SK-N-SH (cell line): ENCODE measurements at regions not wholly inside any gene's neighbourhood (a gene's known extent, or its start where the extent isn't known, plus 50 kb on each side); places are given as distances from the start of the nearest gene placed in this dataset.

Source experiments
- CTCF ChIA-PET: fragments of 300-600, 350-600 bp; formaldehyde crosslinking; extraction: SDS; loops from one replicate; lab custom pipeline; 2021; lab: Yijun Ruan, JAX
- POLR2A ChIA-PET: fragments of 350-600 bp; sonication (Branson Sonifier 250); formaldehyde crosslinking; extraction: SDS; loops from one replicate; lab custom pipeline; 2020; ENCODE audit warnings: antibody characterized with exemption, inconsistent platforms; lab: Yijun Ruan, JAX
- DNase-seq: peaks from one replicate; pipeline ENCODE4 v3.0.0; 2012
- H2AFZ ChIP-seq: fragments of 200-600 bp; sonication (generic); 2 replicates; pipeline ENCODE4 v1.8.1; 2016; ENCODE audit warnings: antibody characterized with exemption, mild to moderate bottlenecking, low read depth
- H3F3A ChIP-seq: fragments of 200-600 bp; sonication (generic); replicated peaks from 2 replicates; pipeline ENCODE3; 2016; ENCODE audit warnings: antibody characterized with exemption, mild to moderate bottlenecking; ENCODE audit not compliant: insufficient read depth
- H3K27ac ChIP-seq, 2 experiments: fragments of 200-500 bp in 1 of 2; fragments of 200-600 bp in 1 of 2; sonication (Bioruptor generic) in 1 of 2; sonication (generic), shearing (Covaris generic) in 1 of 2; 2 replicates each; pipeline versions ENCODE4 v1.5.1 to v1.6.1; 2014 to 2016; ENCODE audit warnings: low read depth in 2 of 2, inconsistent platforms in 1 of 2, low read length in 1 of 2, mild to moderate bottlenecking in 1 of 2, mixed read lengths in 1 of 2
- H3K27me3 ChIP-seq: fragments of 200-600 bp; sonication (generic), shearing (Covaris generic); 2 replicates; pipeline ENCODE4 v1.6.1; 2016; ENCODE audit warnings: mixed run types; ENCODE audit not compliant: insufficient read depth
- H3K36me3 ChIP-seq, 2 experiments: fragments of 200-500 bp in 1 of 2; fragments of 200-600 bp in 1 of 2; sonication (Bioruptor generic) in 1 of 2; sonication (generic) in 1 of 2; replicated peaks in 1 of 2; 2 replicates each; pipeline versions ENCODE3 to v1.5.1; 2014 to 2016; ENCODE audit warnings: low read length in 1 of 2, mild to moderate bottlenecking in 1 of 2; ENCODE audit not compliant: insufficient read depth in 2 of 2, control insufficient read depth in 1 of 2
- H3K4me1 ChIP-seq, 2 experiments: fragments of 200-500 bp in 1 of 2; fragments of 200-600 bp in 1 of 2; sonication (Bioruptor generic) in 1 of 2; sonication (generic), shearing (Covaris generic) in 1 of 2; 2 replicates each; pipeline versions ENCODE4 v1.5.1 to v1.6.1; 2014 to 2016; ENCODE audit warnings: low read depth in 1 of 2, low read length in 1 of 2, mixed run types in 1 of 2; ENCODE audit not compliant: insufficient read depth in 2 of 2, control insufficient read depth in 1 of 2
- H3K4me2 ChIP-seq: fragments of 200-600 bp; sonication (generic), shearing (Covaris generic); 2 replicates; pipeline ENCODE4 v1.6.1; 2017; ENCODE audit warnings: mixed run types
- H3K4me3 ChIP-seq, 2 experiments: fragments of 200-500 bp in 1 of 2; fragments of 200-600 bp in 1 of 2; sonication (Bioruptor generic) in 1 of 2; sonication (generic), shearing (Covaris generic) in 1 of 2; 2 replicates each; pipeline versions ENCODE4 v1.5.1 to v1.8.1; 2014 to 2016; ENCODE audit warnings: low read depth in 2 of 2, inconsistent platforms in 1 of 2, low read length in 1 of 2, mild to moderate bottlenecking in 1 of 2, mixed read lengths in 1 of 2, moderate library complexity in 1 of 2
- H3K79me2 ChIP-seq: fragments of 200-600 bp; sonication (generic); 2 replicates; pipeline ENCODE4 v1.8.1; 2017; ENCODE audit warnings: mild to moderate bottlenecking; ENCODE audit not compliant: insufficient read depth
- H3K9ac ChIP-seq: fragments of 200-600 bp; sonication (generic); 2 replicates; pipeline ENCODE4 v1.6.1; 2017; ENCODE audit warnings: mixed run types
- H3K9me2 ChIP-seq: fragments of 200-600 bp; sonication (generic); 2 replicates; pipeline ENCODE4 v1.6.1; 2017; ENCODE audit warnings: mixed run types
- H3K9me3 ChIP-seq: fragments of 200-600 bp; sonication (generic); 2 replicates; pipeline ENCODE4 v1.6.1; 2017; ENCODE audit warnings: mixed run types, mild to moderate bottlenecking, moderate library complexity
- H4K20me1 ChIP-seq: fragments of 200-600 bp; sonication (generic); 2 replicates; pipeline ENCODE4 v1.6.1; 2017; ENCODE audit warnings: mild to moderate bottlenecking, mixed run types; ENCODE audit not compliant: insufficient read depth
- CTCF ChIP-seq: fragments of 200-600 bp; sonication (generic); IDR thresholded peaks from 2 replicates; pipeline ENCODE4 v1.6.1; 2017; ENCODE audit warnings: antibody characterized with exemption, mild to moderate bottlenecking, moderate library complexity
- ELF1 ChIP-seq: IDR thresholded peaks from 2 replicates; pipeline ENCODE4 v1.4.0; 2012
- FOSL2 ChIP-seq: IDR thresholded peaks from 2 replicates; pipeline ENCODE4 v1.4.0; 2012; ENCODE audit warnings: low read depth, mild to moderate bottlenecking, moderate library complexity, borderline replicate concordance
- GABPA ChIP-seq: IDR thresholded peaks from 2 replicates; pipeline ENCODE4 v1.4.0; 2012; ENCODE audit warnings: low read depth, mild to moderate bottlenecking
- GATA2 ChIP-seq: sonication (generic); formaldehyde crosslinking; IDR thresholded peaks from 2 replicates; pipeline ENCODE4 v1.5.0; 2020; ENCODE audit warnings: mild to moderate bottlenecking, missing genetic modification reagents
- IRF3 ChIP-seq: fragments of 150-350 bp; IDR thresholded peaks from 2 replicates; pipeline ENCODE4 v1.6.1; 2016; ENCODE audit warnings: mild to moderate bottlenecking, low read depth, low read length
- MAX ChIP-seq: IDR thresholded peaks from 2 replicates; pipeline ENCODE4 v1.4.0; 2012; ENCODE audit warnings: low read depth
- MEF2A ChIP-seq: IDR thresholded peaks from 2 replicates; pipeline ENCODE4 v1.4.0; 2012; ENCODE audit warnings: low read depth, borderline replicate concordance
- NFIC ChIP-seq: IDR thresholded peaks from 2 replicates; pipeline ENCODE4 v1.4.0; 2012; ENCODE audit warnings: borderline replicate concordance
- PBX3 ChIP-seq: IDR thresholded peaks from 2 replicates; pipeline ENCODE4; 2012
- POLR2AphosphoS5 ChIP-seq: IDR thresholded peaks from 2 replicates; pipeline ENCODE4 v1.6.1; 2012; ENCODE audit warnings: low read depth, low read length
- RAD21 ChIP-seq: IDR thresholded peaks from 2 replicates; pipeline ENCODE4 v1.6.1; 2012; ENCODE audit warnings: mild to moderate bottlenecking, low read length
- RCOR1 ChIP-seq: fragments of 150-350 bp; IDR thresholded peaks from 2 replicates; pipeline ENCODE4 v1.6.1; 2017; ENCODE audit warnings: antibody characterized with exemption, low read length
- REST ChIP-seq: IDR thresholded peaks from 2 replicates; pipeline ENCODE4 v1.6.1; 2012; ENCODE audit warnings: mild to moderate bottlenecking, low read depth, low read length, moderate library complexity
- RFX5 ChIP-seq: IDR thresholded peaks from 2 replicates; pipeline ENCODE4 v1.6.1; 2012; ENCODE audit warnings: mild to moderate bottlenecking, improper control_type of control experiment, low read length
- RXRA ChIP-seq: IDR thresholded peaks from 2 replicates; pipeline ENCODE4 v1.4.0; 2012; ENCODE audit warnings: low read depth, mild to moderate bottlenecking, borderline replicate concordance
- SIN3A ChIP-seq: IDR thresholded peaks from 2 replicates; pipeline ENCODE4 v1.6.1; 2012; ENCODE audit warnings: low read depth, mild to moderate bottlenecking, low read length, moderate library complexity, borderline replicate concordance
- SMC3 ChIP-seq: IDR thresholded peaks from 2 replicates; pipeline ENCODE4 v1.6.1; 2012; ENCODE audit warnings: low read depth, low read length, improper control_type of control experiment
- TEAD4 ChIP-seq: IDR thresholded peaks from 2 replicates; pipeline ENCODE4 v1.4.0; 2012; ENCODE audit warnings: mild to moderate bottlenecking, borderline replicate concordance; ENCODE audit not compliant: insufficient read depth
- YY1 ChIP-seq: IDR thresholded peaks from 2 replicates; pipeline ENCODE4 v1.4.0; 2012; ENCODE audit warnings: low read depth, mild to moderate bottlenecking
- WGBS: methylation state at CpG from one replicate; pipeline ENCODE4 v1.1.6; 2017; ENCODE audit warnings: low lambda C conversion rate; 5-methylcytosine and 5-hydroxymethylcytosine counted together

DNA sequence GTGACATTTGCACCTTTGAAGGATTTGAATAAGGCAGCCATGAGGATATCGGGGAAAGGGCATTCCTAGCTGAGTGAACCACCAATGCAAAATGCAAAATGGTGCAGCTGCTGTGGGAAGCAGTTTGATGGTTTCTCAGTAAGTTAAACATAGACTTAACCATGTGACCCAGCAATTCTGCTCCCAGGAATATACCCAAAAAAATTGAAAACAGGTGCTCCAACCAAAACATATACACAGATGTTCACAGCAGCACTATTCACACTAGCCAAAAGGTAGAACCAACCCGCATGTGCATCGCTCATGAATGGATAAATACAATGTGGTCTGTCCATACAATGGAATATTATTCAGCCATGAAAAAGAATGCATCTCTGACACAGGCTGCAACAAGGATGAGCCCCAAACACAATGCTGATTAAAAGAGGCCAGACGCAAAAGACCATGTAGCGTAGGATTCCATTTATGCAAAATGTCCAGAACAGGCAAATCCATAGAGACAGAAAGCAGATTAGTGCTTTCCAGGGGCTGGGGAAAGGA lies 215.0 kb upstream of the MYL2 start:
- WGBS, result 78% methylated on average over 5 of the region's 5 CpGs
- no peak overlapping the region for H3K4me2 ChIP-seq
- no peak overlapping the region for H3K9ac ChIP-seq
- H2AFZ ChIP-seq, result no peak overlapping the region
- H3K27me3 ChIP-seq, result no peaks in the 10 kb centered on the region
- no peaks in the 10 kb centered on the region for H3K9me2 ChIP-seq
- no peaks in the 10 kb centered on the region for H4K20me1 ChIP-seq
- TF ChIP-seq GATA2 (CRISPR knock-in tag) (no peak), TEAD4 (no peak), RXRA (no peak)
- TF ChIP-seq, all 33 proteins: peak for 0
- Histone ChIP-seq H3K27ac (no peak overlapping the region), H3K79me2 (no peaks in the 10 kb centered on the region), H3F3A (no peaks in the 10 kb centered on the region), H3K9me3 (no peaks in the 10 kb centered on the region), H3K4me1 (peaks cover 0 to 4% of the 10 kb centered on the region in 2 experiments; a peak in 1 of 4 replicates), H3K36me3 (no peaks in the 10 kb centered on the region), H3K4me3 (no peak overlapping the region)
- ChIA-PET CTCF (interaction anchor here (0.8 kb wide), 1 partner anchor 103 kb away, joined by 3 read pairs; no protein-coding TSS in a partner anchor), POLR2A (no interaction called here)
- DNase-seq, result no peak

DNA sequence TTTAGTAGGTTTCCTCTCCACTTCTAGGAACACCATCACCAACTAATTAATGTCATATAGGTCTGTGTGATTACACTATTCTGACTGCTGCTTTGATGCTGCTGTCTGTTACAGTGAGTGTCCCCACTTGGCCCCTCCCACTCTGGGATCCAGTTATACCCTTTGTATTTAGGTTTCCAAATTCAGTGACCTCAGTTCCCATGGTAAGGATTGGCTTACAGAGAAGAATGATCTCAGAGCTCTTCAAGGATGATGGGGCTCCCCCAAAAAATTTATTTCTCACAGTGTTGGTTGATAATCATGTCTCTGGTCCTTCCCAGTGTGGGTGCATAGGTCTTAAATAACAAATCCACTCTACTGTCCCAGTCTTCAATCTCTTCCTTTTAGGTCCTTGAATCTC lies 210.0 kb upstream of the MYL2 start:
- Histone ChIP-seq H3K4me1 (peaks cover 0 to 6% of the 10 kb centered on the region in 2 experiments; a peak in 1 of 4 replicates), H3K27me3 (no peaks in the 10 kb centered on the region), H3K27ac (no peak overlapping the region), H3K9ac (no peak overlapping the region), H3K4me3 (no peak overlapping the region), H3K9me3 (no peaks in the 10 kb centered on the region), H3K9me2 (no peaks in the 10 kb centered on the region), H3K79me2 (no peaks in the 10 kb centered on the region), H3F3A (no peaks in the 10 kb centered on the region), H3K36me3 (no peaks in the 10 kb centered on the region), H2AFZ (no peak overlapping the region), H3K4me2 (no peak overlapping the region), H4K20me1 (no peaks in the 10 kb centered on the region)
- TF ChIP-seq CTCF (no peak), MAX (no peak), RAD21 (no peak), POLR2AphosphoS5 (no peak), FOSL2 (no peak), RFX5 (no peak), GABPA (no peak), RXRA (no peak), ELF1 (no peak), SMC3 (no peak), PBX3 (no peak), REST (no peak), MEF2A (no peak), RCOR1 (no peak), NFIC (no peak), YY1 (no peak), SIN3A (no peak), GATA2 (CRISPR knock-in tag) (no peak), IRF3 (no peak)
- no peak for DNase-seq
- POLR2A ChIA-PET, result no interaction called here
- CTCF ChIA-PET, result interaction anchor here (1.5 kb wide), 1 partner anchor 44 kb away, joined by 3 read pairs; no protein-coding TSS in a partner anchor
